HG03565 (cell line): ENCODE measurements at regions not wholly inside any gene's neighbourhood (a gene's known extent, or its start where the extent isn't known, plus 50 kb on each side); places are given as distances from the start of the nearest gene placed in this dataset.

Experiments used
- ATAC-seq: cut with Tn5 transposase; IDR thresholded peaks from one replicate; pipeline ENCODE4 v1.9.1; 2021; ENCODE audit warnings: mild to moderate bottlenecking, moderate library complexity; ENCODE audit not compliant: unreplicated experiment

GRCh38 chr22:27537501-27537900 lies 264.1 kb downstream of the MN1 start:
- ATAC-seq, result no peak

GRCh38 chr22:27538666-27539065 lies 262.9 kb downstream of the MN1 start:
- ATAC-seq, result no peak

- no peak for ATAC-seq
Measured at GRCh38 chr22:27540247-27540646, 261.3 kb downstream of the MN1 start.

GRCh38 chr22:27540656-27541396 lies 260.7 kb downstream of the MN1 start:
- ATAC-seq, result no peak

- no peak for ATAC-seq
Measured at GRCh38 chr22:27541836-27542235, 259.7 kb downstream of the MN1 start.

- ATAC-seq, result no peak
Measured at GRCh38 chr22:27542602-27543001, 259.0 kb downstream of the MN1 start.

GRCh38 chr22:27543460-27543859 lies 258.1 kb downstream of the MN1 start:
- ATAC-seq, result no peak

GRCh38 chr22:27545085-27545484 lies 256.5 kb downstream of the MN1 start:
- no peak for ATAC-seq

GRCh38 chr22:27546157-27546935 lies 255.2 kb downstream of the MN1 start:
- ATAC-seq, result no peak

GRCh38 chr22:27551402-27551801 lies 250.2 kb downstream of the MN1 start:
- ATAC-seq, result no peak

- ATAC-seq, result no peak
Measured at GRCh38 chr22:27552176-27552575, 249.4 kb downstream of the MN1 start.

- ATAC-seq, result no peak
Measured at GRCh38 chr22:27552863-27553262, 248.7 kb downstream of the MN1 start.

GRCh38 chr22:27554106-27554811 lies 247.3 kb downstream of the MN1 start:
- no peak for ATAC-seq

GRCh38 chr22:27554841-27555456 lies 246.6 kb downstream of the MN1 start:
- ATAC-seq, result no peak

GRCh38 chr22:27556371-27556770 lies 245.2 kb downstream of the MN1 start:
- ATAC-seq, result no peak

- ATAC-seq, result no peak
Measured at GRCh38 chr22:27557286-27558008, 244.1 kb downstream of the MN1 start.

GRCh38 chr22:27558658-27559371 lies 242.7 kb downstream of the MN1 start:
- ATAC-seq, result no peak

- no peak for ATAC-seq
Measured at GRCh38 chr22:27560781-27561180, 240.8 kb downstream of the MN1 start.

- ATAC-seq, result no peak
Measured at GRCh38 chr22:27561286-27561904, 240.2 kb downstream of the MN1 start.

- ATAC-seq, result no peak
Measured at GRCh38 chr22:27564806-27565205, 236.8 kb downstream of the MN1 start.
